ENCODE measurements at regions not wholly inside any gene's neighbourhood (a gene's known extent, or its start where the extent isn't known, plus 50 kb on each side); places are given as distances from the start of the nearest gene placed in this dataset.

DNA sequence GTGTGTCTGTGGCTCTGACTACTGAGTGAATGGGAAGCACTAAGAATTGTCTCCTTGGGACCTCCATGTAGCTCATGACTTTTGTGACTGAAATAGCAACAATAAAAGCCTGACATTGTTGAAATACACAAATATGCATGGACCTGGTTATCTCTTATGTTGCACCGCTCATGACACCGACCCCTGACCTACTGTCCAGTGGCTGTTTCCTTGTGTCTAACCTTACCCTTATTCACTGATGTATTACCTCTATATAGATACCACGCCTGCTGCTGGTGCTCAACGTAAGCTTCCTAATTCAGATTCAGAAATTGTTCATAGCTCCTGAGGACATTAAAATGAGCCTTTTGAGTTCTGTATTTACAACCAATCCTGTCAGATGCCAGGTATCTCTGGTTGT, 243.4 kb upstream of the SEMA3C start:
- TF ChIP-seq TAF1 (IDR thresholded peaks at IDR 0.05; ENCODE audit: borderline replicate concordance, insufficient read depth, low read length): no peak
- TF ChIP-seq POLR2AphosphoS5 (IDR thresholded peaks at IDR 0.05; ENCODE audit: low read depth, low read length): no peak
- TF ChIP-seq, protein P1, sequence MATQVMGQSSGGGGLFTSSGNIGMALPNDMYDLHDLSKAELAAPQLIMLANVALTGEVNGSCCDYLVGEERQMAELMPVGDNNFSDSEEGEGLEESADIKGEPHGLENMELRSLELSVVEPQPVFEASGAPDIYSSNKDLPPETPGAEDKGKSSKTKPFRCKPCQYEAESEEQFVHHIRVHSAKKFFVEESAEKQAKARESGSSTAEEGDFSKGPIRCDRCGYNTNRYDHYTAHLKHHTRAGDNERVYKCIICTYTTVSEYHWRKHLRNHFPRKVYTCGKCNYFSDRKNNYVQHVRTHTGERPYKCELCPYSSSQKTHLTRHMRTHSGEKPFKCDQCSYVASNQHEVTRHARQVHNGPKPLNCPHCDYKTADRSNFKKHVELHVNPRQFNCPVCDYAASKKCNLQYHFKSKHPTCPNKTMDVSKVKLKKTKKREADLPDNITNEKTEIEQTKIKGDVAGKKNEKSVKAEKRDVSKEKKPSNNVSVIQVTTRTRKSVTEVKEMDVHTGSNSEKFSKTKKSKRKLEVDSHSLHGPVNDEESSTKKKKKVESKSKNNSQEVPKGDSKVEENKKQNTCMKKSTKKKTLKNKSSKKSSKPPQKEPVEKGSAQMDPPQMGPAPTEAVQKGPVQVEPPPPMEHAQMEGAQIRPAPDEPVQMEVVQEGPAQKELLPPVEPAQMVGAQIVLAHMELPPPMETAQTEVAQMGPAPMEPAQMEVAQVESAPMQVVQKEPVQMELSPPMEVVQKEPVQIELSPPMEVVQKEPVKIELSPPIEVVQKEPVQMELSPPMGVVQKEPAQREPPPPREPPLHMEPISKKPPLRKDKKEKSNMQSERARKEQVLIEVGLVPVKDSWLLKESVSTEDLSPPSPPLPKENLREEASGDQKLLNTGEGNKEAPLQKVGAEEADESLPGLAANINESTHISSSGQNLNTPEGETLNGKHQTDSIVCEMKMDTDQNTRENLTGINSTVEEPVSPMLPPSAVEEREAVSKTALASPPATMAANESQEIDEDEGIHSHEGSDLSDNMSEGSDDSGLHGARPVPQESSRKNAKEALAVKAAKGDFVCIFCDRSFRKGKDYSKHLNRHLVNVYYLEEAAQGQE (IDR thresholded peaks at IDR 0.05; ENCODE audit: insufficient read depth in 1 of 2, low read depth in 2 of 2, low read length in 2 of 2): no peak
- no peak for TF ChIP-seq FOXP2 (optimal IDR thresholded peaks at IDR 0.05; ENCODE audit: borderline replicate concordance, extremely low read depth, extremely low read length, insufficient read depth)

All from PFSK-1 (cell line).